Neural progenitor cell (in vitro differentiated cells): ENCODE measurements at regions not wholly inside any gene's neighbourhood (a gene's known extent, or its start where the extent isn't known, plus 50 kb on each side); places are given as distances from the start of the nearest gene placed in this dataset.

Experiments
- DNase-seq: peaks from one replicate; pipeline ENCODE4 v3.0.0-alpha.2; 2016; ENCODE audit warnings: low spot score
- H2AFZ ChIP-seq: fragments of 200-600 bp; sonication (generic); replicated peaks from 2 replicates; pipeline ENCODE4 v1.6.1; 2016; ENCODE audit warnings: antibody characterized with exemption
- H3F3A ChIP-seq: fragments of 200-600 bp; sonication (generic); 2 replicates; pipeline ENCODE4 v1.6.1; 2016; ENCODE audit warnings: antibody characterized with exemption, low read depth
- H3K27ac ChIP-seq: fragments of 200-600 bp; sonication (generic); 2 replicates; pipeline ENCODE4 v1.5.1; 2016; ENCODE audit warnings: mild to moderate bottlenecking
- H3K27me3 ChIP-seq: fragments of 200-600 bp; sonication (generic); 2 replicates; pipeline ENCODE4 v1.6.1; 2016; ENCODE audit warnings: mild to moderate bottlenecking, moderate library complexity
- H3K36me3 ChIP-seq: fragments of 200-600 bp; sonication (generic); 2 replicates; pipeline ENCODE4 v1.5.1; 2016
- H3K4me1 ChIP-seq: fragments of 200-600 bp; sonication (generic); 2 replicates; pipeline ENCODE4 v1.6.1; 2016; ENCODE audit warnings: mixed run types
- H3K4me2 ChIP-seq: fragments of 200-600 bp; sonication (generic); 2 replicates; pipeline ENCODE4 v1.6.1; 2016
- H3K4me3 ChIP-seq: fragments of 200-600 bp; sonication (generic); 2 replicates; pipeline ENCODE4 v1.5.1; 2016
- H3K79me2 ChIP-seq: fragments of 200-600 bp; sonication (generic); 2 replicates; pipeline ENCODE4 v1.6.1; 2016; ENCODE audit warnings: low read depth
- H3K9ac ChIP-seq: fragments of 200-600 bp; sonication (generic); 2 replicates; pipeline ENCODE4 v1.6.1; 2016
- H3K9me3 ChIP-seq: fragments of 200-600 bp; sonication (generic); 2 replicates; pipeline ENCODE4 v1.5.1; 2016; ENCODE audit warnings: low read depth
- H4K20me1 ChIP-seq: fragments of 200-600 bp; sonication (generic); 2 replicates; pipeline ENCODE4 v1.6.1; 2016; ENCODE audit warnings: low read depth
- H3K27ac Mint-ChIP-seq: 3 replicates; pipeline ENCODE4 v1.8.0; 2021; ENCODE audit warnings: mixed read lengths
- H3K27me3 Mint-ChIP-seq: 2 replicates; pipeline ENCODE4 v1.8.0; 2022; ENCODE audit warnings: low read depth, mild to moderate bottlenecking, inconsistent platforms, moderate library complexity, mixed read lengths; ENCODE audit not compliant: insufficient read depth
- H3K36me3 Mint-ChIP-seq: 3 replicates; pipeline ENCODE4 v1.8.0; 2021; ENCODE audit warnings: mixed read lengths
- H3K4me1 Mint-ChIP-seq: 3 replicates; pipeline ENCODE4 v1.8.0; 2021; ENCODE audit warnings: mixed read lengths
- H3K4me3 Mint-ChIP-seq: 3 replicates; pipeline ENCODE4 v1.8.0; 2021; ENCODE audit warnings: mild to moderate bottlenecking, moderate library complexity, mixed read lengths
- H3K9me3 Mint-ChIP-seq: 3 replicates; pipeline ENCODE4 v1.8.0; 2020; ENCODE audit warnings: mixed read lengths
- CTCF ChIP-seq: fragments of 200-600 bp; sonication (generic); IDR thresholded peaks from 2 replicates; pipeline ENCODE4 v1.5.1; 2017; ENCODE audit warnings: antibody characterized with exemption, mild to moderate bottlenecking
- EZH2 ChIP-seq: fragments of 200-600 bp; sonication (generic); IDR thresholded peaks from 2 replicates; pipeline ENCODE4 v1.6.1; 2017; ENCODE audit warnings: antibody characterized with exemption, mild to moderate bottlenecking, moderate library complexity
- EZH2phosphoT487 ChIP-seq: fragments of 200-600 bp; sonication (generic); IDR thresholded peaks from 2 replicates; pipeline ENCODE4 v1.6.1; 2017; ENCODE audit warnings: antibody characterized with exemption

- Histone ChIP-seq H3K9me3 (no peaks in the 10 kb centered on the region), H3K4me3 (no peak overlapping the region), H2AFZ (no peak overlapping the region), H3K27me3 (no peaks in the 10 kb centered on the region), H3K27ac (no peak overlapping the region), H3K79me2 (no peaks in the 10 kb centered on the region), H3F3A (no peaks in the 10 kb centered on the region), H3K4me1 (no peaks in the 10 kb centered on the region), H3K4me2 (no peak overlapping the region), H3K9ac (no peak overlapping the region), H4K20me1 (no peaks in the 10 kb centered on the region), H3K36me3 (no peaks in the 10 kb centered on the region)
- peaks cover 5% of the 10 kb centered on the region for H3K27me3 Mint-ChIP-seq
- no peak overlapping the region for H3K27ac Mint-ChIP-seq
- no peaks in the 10 kb centered on the region for H3K36me3 Mint-ChIP-seq
- H3K4me3 Mint-ChIP-seq = no peak overlapping the region
- peaks cover 9% of the 10 kb centered on the region for H3K4me1 Mint-ChIP-seq
- no peaks in the 10 kb centered on the region for H3K9me3 Mint-ChIP-seq
- no peak for DNase-seq
- TF ChIP-seq CTCF (no peak), EZH2phosphoT487 (no peak), EZH2 (no peak)
These were observed 624.6 kb upstream of the EEF2KMT start for GRCh38 chr16:5722116-5722619.

- H3K36me3 ChIP-seq = no peaks in the 10 kb centered on the region
- H3K79me2 ChIP-seq = no peaks in the 10 kb centered on the region
- Mint-ChIP-seq H3K27me3 (peaks cover 2% of the 10 kb centered on the region), H3K36me3 (no peaks in the 10 kb centered on the region), H3K27ac (no peak overlapping the region), H3K4me3 (no peak overlapping the region), H3K4me1 (no peaks in the 10 kb centered on the region), H3K9me3 (peaks cover 2% of the 10 kb centered on the region)
- H3K4me2 ChIP-seq = no peak overlapping the region
- H3F3A ChIP-seq = no peaks in the 10 kb centered on the region
- H3K9me3 ChIP-seq = no peaks in the 10 kb centered on the region
- H2AFZ ChIP-seq = no peak overlapping the region
- H3K27me3 ChIP-seq = no peaks in the 10 kb centered on the region
- no peak overlapping the region for H3K9ac ChIP-seq
- no peak for TF ChIP-seq EZH2phosphoT487
- no peak for TF ChIP-seq EZH2
- TF ChIP-seq CTCF = no peak
- DNase-seq = no peak
- no peak overlapping the region for H3K4me3 ChIP-seq
- H3K4me1 ChIP-seq = no peaks in the 10 kb centered on the region
- H4K20me1 ChIP-seq = peaks cover 6% of the 10 kb centered on the region
- no peak overlapping the region for H3K27ac ChIP-seq
These were observed 617.6 kb upstream of the EEF2KMT start for GRCh38 chr16:5715155-5715554.

- Histone ChIP-seq H2AFZ (no peak overlapping the region), H3K4me2 (no peak overlapping the region), H3K9ac (no peak overlapping the region), H3K27ac (no peak overlapping the region), H3K79me2 (no peaks in the 10 kb centered on the region), H3F3A (no peaks in the 10 kb centered on the region), H3K36me3 (no peaks in the 10 kb centered on the region), H3K9me3 (no peaks in the 10 kb centered on the region), H3K4me3 (no peak overlapping the region), H3K4me1 (no peaks in the 10 kb centered on the region), H4K20me1 (peaks cover 10% of the 10 kb centered on the region), H3K27me3 (no peaks in the 10 kb centered on the region)
- DNase-seq = peak; percentile 82
- Mint-ChIP-seq H3K9me3 (peaks cover 2% of the 10 kb centered on the region), H3K27ac (no peak overlapping the region), H3K4me3 (no peak overlapping the region), H3K27me3 (peaks cover 9% of the 10 kb centered on the region), H3K4me1 (no peaks in the 10 kb centered on the region), H3K36me3 (no peaks in the 10 kb centered on the region)
- TF ChIP-seq CTCF (no peak), EZH2phosphoT487 (no peak), EZH2 (no peak)
These were observed 612.3 kb upstream of the EEF2KMT start for GRCh38 chr16:5709889-5710288.
